OCI-LY1 (cell line): ENCODE measurements at regions not wholly inside any gene's neighbourhood (a gene's known extent, or its start where the extent isn't known, plus 50 kb on each side); places are given as distances from the start of the nearest gene placed in this dataset.

Source experiments
- H2AFZ ChIP-seq: fragments of 200-600 bp; sonication (generic), shearing (Covaris generic); 2 replicates; pipeline ENCODE4 v1.6.0; 2014; ENCODE audit warnings: antibody characterized with exemption, mild to moderate bottlenecking, low read length
- H3F3A ChIP-seq: fragments of 200-600 bp; sonication (generic), shearing (Covaris generic); 2 replicates; pipeline ENCODE4 v1.6.0; 2014; ENCODE audit warnings: mild to moderate bottlenecking, antibody characterized with exemption, low read length, moderate library complexity; ENCODE audit not compliant: insufficient read depth
- H3K27ac ChIP-seq: fragments of 200-600 bp; sonication (generic); 2 replicates; pipeline ENCODE4 v1.5.1; 2014; ENCODE audit warnings: low read length, mixed run types, mild to moderate bottlenecking, low read depth; ENCODE audit not compliant: poor library complexity, severe bottlenecking
- H3K27me3 ChIP-seq: fragments of 200-600 bp; sonication (generic); 2 replicates; pipeline ENCODE4 v1.6.0; 2014; ENCODE audit warnings: antibody characterized with exemption, mild to moderate bottlenecking, low read length, moderate library complexity; ENCODE audit not compliant: insufficient read depth
- H3K36me3 ChIP-seq: fragments of 200-600 bp; sonication (generic); 2 replicates; pipeline ENCODE4 v1.6.1; 2014; ENCODE audit warnings: mild to moderate bottlenecking, antibody characterized with exemption, low read length, moderate library complexity, mixed read lengths; ENCODE audit not compliant: insufficient read depth
- H3K4me1 ChIP-seq: fragments of 200-600 bp; sonication (generic); 2 replicates; pipeline ENCODE4 v1.5.1; 2014; ENCODE audit warnings: mild to moderate bottlenecking, low read length, moderate library complexity; ENCODE audit not compliant: insufficient read depth, severe bottlenecking
- H3K4me2 ChIP-seq: fragments of 200-600 bp; sonication (generic), shearing (Covaris generic); 2 replicates; pipeline ENCODE4 v1.6.1; 2014; ENCODE audit warnings: low read length
- H3K4me3 ChIP-seq: fragments of 200-600 bp; sonication (generic); 2 replicates; pipeline ENCODE4 v1.5.1; 2014; ENCODE audit warnings: low read length, low read depth, mild to moderate bottlenecking, mixed read lengths; ENCODE audit not compliant: poor library complexity, severe bottlenecking
- H3K79me2 ChIP-seq: fragments of 200-600 bp; shearing (Covaris generic); 2 replicates; pipeline ENCODE4 v1.6.1; 2016; ENCODE audit warnings: mixed run types, low read length, mixed read lengths; ENCODE audit not compliant: insufficient read depth
- H3K9ac ChIP-seq: fragments of 200-600 bp; sonication (generic), shearing (Covaris generic); 2 replicates; pipeline ENCODE4 v1.6.1; 2014; ENCODE audit warnings: mild to moderate bottlenecking, low read length, mixed read lengths
- H3K9me2 ChIP-seq: fragments of 200-600 bp; sonication (generic), shearing (Covaris generic); 2 replicates; pipeline ENCODE4 v1.6.1; 2014; ENCODE audit warnings: low read depth, mild to moderate bottlenecking, low read length, mixed read lengths
- H3K9me3 ChIP-seq: fragments of 200-600 bp; shearing (Covaris generic); 2 replicates; pipeline ENCODE4 v1.6.1; 2014; ENCODE audit warnings: low read length, mixed read lengths
- H4K20me1 ChIP-seq: fragments of 200-600 bp; sonication (generic), shearing (Covaris generic); 2 replicates; pipeline ENCODE4 v1.6.0; 2016; ENCODE audit warnings: mild to moderate bottlenecking, low read length; ENCODE audit not compliant: insufficient read depth
- CTCF ChIP-seq: fragments of 200-600 bp; sonication (generic), shearing (Covaris generic); IDR thresholded peaks from 2 replicates; pipeline ENCODE4 v1.5.1; 2017; ENCODE audit warnings: mild to moderate bottlenecking, antibody characterized with exemption, low read length, moderate library complexity, mixed read lengths
- EZH2 ChIP-seq: fragments of 200-600 bp; sonication (generic), shearing (Covaris generic); IDR thresholded peaks from 2 replicates; pipeline ENCODE4 v1.8.0; 2017; ENCODE audit warnings: borderline replicate concordance, mixed run types, mild to moderate bottlenecking, antibody characterized with exemption, low read length, moderate library complexity, mixed read lengths

- H3K36me3 ChIP-seq, result no peaks in the 10 kb centered on the region
- no peaks in the 10 kb centered on the region for H4K20me1 ChIP-seq
- H3K9ac ChIP-seq, result no peak overlapping the region
- TF ChIP-seq CTCF (no peak), EZH2 (no peak)
- no peaks in the 10 kb centered on the region for H3K9me3 ChIP-seq
- H3K9me2 ChIP-seq, result no peaks in the 10 kb centered on the region
- H3F3A ChIP-seq, result no peaks in the 10 kb centered on the region
- no peaks in the 10 kb centered on the region for H3K27me3 ChIP-seq
- H3K4me2 ChIP-seq, result no peak overlapping the region
- no peak overlapping the region for H3K27ac ChIP-seq
- no peaks in the 10 kb centered on the region for H3K4me1 ChIP-seq
- no peak overlapping the region for H2AFZ ChIP-seq
- H3K4me3 ChIP-seq, result no peak overlapping the region
- no peaks in the 10 kb centered on the region for H3K79me2 ChIP-seq
Measured at GRCh38 chr11:100469835-100470234, 217.3 kb upstream of the ARHGAP42 start.

GRCh38 chr11:100472727-100473389 lies 214.2 kb upstream of the ARHGAP42 start:
- no peaks in the 10 kb centered on the region for H3F3A ChIP-seq
- H3K4me3 ChIP-seq, result no peak overlapping the region
- H3K9ac ChIP-seq, result no peak overlapping the region
- no peaks in the 10 kb centered on the region for H3K27me3 ChIP-seq
- no peaks in the 10 kb centered on the region for H4K20me1 ChIP-seq
- H3K4me1 ChIP-seq, result no peaks in the 10 kb centered on the region
- H3K36me3 ChIP-seq, result no peaks in the 10 kb centered on the region
- H3K9me2 ChIP-seq, result no peaks in the 10 kb centered on the region
- H2AFZ ChIP-seq, result no peak overlapping the region
- H3K27ac ChIP-seq, result no peak overlapping the region
- no peak overlapping the region for H3K4me2 ChIP-seq
- TF ChIP-seq EZH2 (no peak), CTCF (no peak)
- no peaks in the 10 kb centered on the region for H3K79me2 ChIP-seq
- no peaks in the 10 kb centered on the region for H3K9me3 ChIP-seq

GRCh38 chr11:100473390-100473740 lies 213.7 kb upstream of the ARHGAP42 start:
- Histone ChIP-seq H3K4me2 (no peak overlapping the region), H3K79me2 (no peaks in the 10 kb centered on the region), H3K36me3 (no peaks in the 10 kb centered on the region), H2AFZ (no peak overlapping the region), H3K4me1 (no peaks in the 10 kb centered on the region), H3K27ac (no peak overlapping the region), H3F3A (no peaks in the 10 kb centered on the region), H3K27me3 (no peaks in the 10 kb centered on the region), H3K9me2 (no peaks in the 10 kb centered on the region), H3K4me3 (no peak overlapping the region), H4K20me1 (no peaks in the 10 kb centered on the region), H3K9ac (no peak overlapping the region), H3K9me3 (no peaks in the 10 kb centered on the region)
- TF ChIP-seq EZH2 (no peak), CTCF (no peak)
